IMR-90 (cell line): ENCODE measurements at regions not wholly inside any gene's neighbourhood (a gene's known extent, or its start where the extent isn't known, plus 50 kb on each side); places are given as distances from the start of the nearest gene placed in this dataset.

Source experiments
- ATAC-seq: fragments of 200-7000 bp; cut with Tn5 transposase; 2 replicates; pipeline ENCODE4 v1.9.1; 2020; ENCODE audit warnings: low read depth, mild to moderate bottlenecking, moderate library complexity
- BruUV-seq: library from RNA; stranded (reverse); fragments of 400-500 nt; replicated peaks from 2 replicates; lab custom pipeline; 2021; lab: Mats Ljungman, UMichigan
- CTCF ChIA-PET: fragments of 300-600 bp; formaldehyde crosslinking; extraction: SDS; loops from one replicate; lab custom pipeline; 2021; ENCODE audit warnings: antibody characterized with exemption; lab: Yijun Ruan, JAX
- POLR2A ChIA-PET: fragments of 300-600 bp; sonication (Branson Sonifier 250); formaldehyde crosslinking; loops from one replicate; lab custom pipeline; 2022; ENCODE audit warnings: antibody characterized with exemption; ENCODE audit not compliant: unreplicated experiment; lab: Charles Lee
- DNase-seq: peaks from one replicate; pipeline ENCODE4 v3.0.0; 2013
- H2AFZ ChIP-seq: replicated peaks from 2 replicates; pipeline ENCODE3; 2013; ENCODE audit warnings: low read length, mild to moderate bottlenecking; ENCODE audit not compliant: poor library complexity
- H2AK5ac ChIP-seq: 2 replicates; pipeline ENCODE4 v1.6.1; 2013; ENCODE audit warnings: low read depth, low read length, inconsistent platforms
- H2AK9ac ChIP-seq: replicated peaks from 2 replicates; pipeline ENCODE3; 2013; ENCODE audit warnings: mild to moderate bottlenecking, low read depth, low read length, moderate library complexity; ENCODE audit not compliant: poor library complexity
- H2BK120ac ChIP-seq: 2 replicates; pipeline ENCODE4 v1.6.1; 2013; ENCODE audit warnings: low read depth, low read length, inconsistent platforms
- H2BK15ac ChIP-seq: 3 replicates; pipeline ENCODE4 v1.6.1; 2013; ENCODE audit warnings: low read depth, low read length, inconsistent platforms
- H2BK20ac ChIP-seq: 2 replicates; pipeline ENCODE4 v1.6.1; 2013; ENCODE audit warnings: low read depth, mild to moderate bottlenecking, inconsistent platforms, low read length, moderate library complexity
- H2BK5ac ChIP-seq: 2 replicates; pipeline ENCODE4 v1.6.1; 2013; ENCODE audit warnings: mild to moderate bottlenecking, low read depth, low read length, inconsistent platforms; ENCODE audit not compliant: poor library complexity, severe bottlenecking
- H3K14ac ChIP-seq: replicated peaks from 2 replicates; pipeline ENCODE4 v1.6.1; 2013; ENCODE audit warnings: low read depth, low read length, inconsistent platforms
- H3K18ac ChIP-seq: 2 replicates; pipeline ENCODE4 v1.6.1; 2013; ENCODE audit warnings: low read depth, low read length, control low read depth
- H3K23ac ChIP-seq: 2 replicates; pipeline ENCODE4 v1.6.1; 2013; ENCODE audit warnings: low read depth, low read length, inconsistent platforms
- H3K27ac ChIP-seq: 2 replicates; pipeline ENCODE4 v1.5.1; 2013; ENCODE audit warnings: mild to moderate bottlenecking, control low read depth, low read length; ENCODE audit not compliant: insufficient read depth
- H3K27me3 ChIP-seq: 2 replicates; pipeline ENCODE4 v1.6.1; 2013; ENCODE audit warnings: low read length; ENCODE audit not compliant: control insufficient read depth, insufficient read depth
- H3K36me3 ChIP-seq: 2 replicates; pipeline ENCODE4 v1.6.1; 2013; ENCODE audit warnings: low read length, mixed read lengths; ENCODE audit not compliant: control insufficient read depth, insufficient read depth
- H3K4ac ChIP-seq: 2 replicates; pipeline ENCODE4 v1.6.1; 2013; ENCODE audit warnings: low read depth, low read length, inconsistent platforms
- H3K4me1 ChIP-seq: 2 replicates; pipeline ENCODE4 v1.6.1; 2013; ENCODE audit warnings: low read length, mixed read lengths; ENCODE audit not compliant: control insufficient read depth, insufficient read depth
- H3K4me2 ChIP-seq: 2 replicates; pipeline ENCODE4 v1.6.1; 2013; ENCODE audit warnings: low read depth, mild to moderate bottlenecking, control low read depth, low read length, moderate library complexity
- H3K4me3 ChIP-seq: 2 replicates; pipeline ENCODE4 v1.5.1; 2013; ENCODE audit warnings: low read depth, mild to moderate bottlenecking, control low read depth, low read length, moderate library complexity; ENCODE audit not compliant: insufficient read depth
- H3K56ac ChIP-seq: 2 replicates; pipeline ENCODE4 v1.6.1; 2013; ENCODE audit warnings: low read length, inconsistent platforms; ENCODE audit not compliant: insufficient read depth; ENCODE audit errors: extremely low read depth
- H3K79me1 ChIP-seq, 2 experiments: 2 replicates each; pipeline ENCODE4 v1.6.1; 2013; ENCODE audit warnings: low read length in 2 of 2, inconsistent platforms in 1 of 2, low read depth in 1 of 2
- H3K9ac ChIP-seq: 2 replicates; pipeline ENCODE4 v1.6.1; 2013; ENCODE audit warnings: low read depth, low read length, control low read depth
- H3K9me1 ChIP-seq: 2 replicates; pipeline ENCODE4 v1.6.1; 2013; ENCODE audit warnings: low read length, inconsistent platforms; ENCODE audit not compliant: insufficient read depth
- H3K9me3 ChIP-seq: 2 replicates; pipeline ENCODE4 v1.6.1; 2013; ENCODE audit warnings: low read length; ENCODE audit not compliant: control insufficient read depth, insufficient read depth
- H4K20me1 ChIP-seq: 2 replicates; pipeline ENCODE4 v1.6.1; 2013; ENCODE audit warnings: low read length, inconsistent platforms; ENCODE audit not compliant: insufficient read depth
- H4K5ac ChIP-seq: 2 replicates; pipeline ENCODE4 v1.6.1; 2013; ENCODE audit warnings: mild to moderate bottlenecking, low read depth, low read length, control low read depth
- H4K8ac ChIP-seq, 2 experiments: 2 replicates each; pipeline ENCODE4 v1.6.1; 2013; ENCODE audit warnings: low read depth in 2 of 2, low read length in 2 of 2, control low read depth in 1 of 2, inconsistent platforms in 1 of 2
- H4K91ac ChIP-seq: 2 replicates; pipeline ENCODE4 v1.6.1; 2013; ENCODE audit warnings: low read depth, low read length, inconsistent platforms; ENCODE audit not compliant: insufficient read depth
- CTCF ChIP-seq: conservative IDR thresholded peaks from 2 replicates; pipeline ENCODE4 v1.5.1; 2012; ENCODE audit warnings: mild to moderate bottlenecking, low read depth, low read length, improper control_type of control experiment
- FOS ChIP-seq: fragments of 150-350 bp; IDR thresholded peaks from 2 replicates; pipeline ENCODE4 v1.6.1; 2016; ENCODE audit warnings: low read depth, low read length
- MAFK ChIP-seq: IDR thresholded peaks from 2 replicates; pipeline ENCODE4 v1.6.1; 2012; ENCODE audit warnings: low read depth, low read length, improper control_type of control experiment
- RFX5 ChIP-seq: IDR thresholded peaks from 2 replicates; pipeline ENCODE4 v1.8.0; 2012; ENCODE audit warnings: low read depth, mild to moderate bottlenecking, low read length, moderate library complexity
- WGBS, 2 experiments: methylation state at CpG; one replicate each; pipeline versions ENCODE4 v1.1.5 to v1.1.7; 2013; ENCODE audit warnings: missing lambda C conversion rate in 2 of 2; ENCODE audit not compliant: insufficient read length in 1 of 2; ENCODE audit errors: extremely low coverage in 2 of 2; 5-methylcytosine and 5-hydroxymethylcytosine counted together
- dilution Hi-C: fragments of 300-500 bp; cut with HindIII; formaldehyde crosslinking; loops from one replicate; pipeline ENCODE4 v1.14.3; 2018; ENCODE audit warnings: low sequenced_read_pairs; ENCODE audit not compliant: unreplicated experiment
- in situ Hi-C: fragments of 300-500 bp; cut with MboI; formaldehyde crosslinking; loops from 3 replicates; pipeline ENCODE4 v1.14.3; 2019; ENCODE audit warnings: low sequenced_read_pairs, inconsistent platforms, mixed read lengths
- intact Hi-C: fragments of 100-400 bp; cut with micrococcal nuclease; formaldehyde crosslinking; loops from 2 replicates; pipeline ENCODE4 v1.10.0; 2022

- Histone ChIP-seq H3K4me2 (no peak overlapping the region), H3K9ac (no peak overlapping the region), H3K4me3 (no peak overlapping the region), H2BK5ac (no peak overlapping the region), H3K79me1 (no peaks in the 10 kb centered on the region), H3K4ac (no peak overlapping the region), H4K91ac (no peak overlapping the region), H3K27me3 (no peaks in the 10 kb centered on the region), H2BK120ac (no peak overlapping the region), H3K9me1 (no peaks in the 10 kb centered on the region), H3K36me3 (no peaks in the 10 kb centered on the region), H4K20me1 (no peaks in the 10 kb centered on the region), H2BK20ac (no peak overlapping the region), H2BK15ac (no peak overlapping the region), H4K8ac (no peak overlapping the region), H3K27ac (no peak overlapping the region), H3K4me1 (no peaks in the 10 kb centered on the region), H3K23ac (no peak overlapping the region), H2AFZ (no peak overlapping the region), H3K18ac (no peak overlapping the region), H4K5ac (no peak overlapping the region), H3K14ac (no peak overlapping the region), H2AK9ac (no peak overlapping the region), H3K56ac (no peak overlapping the region), H2AK5ac (no peak overlapping the region), H3K9me3 (no peaks in the 10 kb centered on the region)
- dilution Hi-C loops (no loop called here), in situ Hi-C loops (no loop called here), intact Hi-C loops (no loop called here)
- CTCF ChIA-PET = no interaction called here
- DNase-seq = no peak
- no peak for ATAC-seq
- POLR2A ChIA-PET = no interaction called here
- TF ChIP-seq CTCF = no peak
- no peak for TF ChIP-seq RFX5
- TF ChIP-seq FOS = no peak
- TF ChIP-seq MAFK = no peak
- WGBS, 2 experiments = 56% methylated on average over 6 of the region's 13 CpGs; no CpG with 5 or more reads in 1 of the 2 experiments
- no TSS peak for BruUV-seq
These were observed 104.5 kb downstream of the NXPE2 start for GRCh38 chr11:114782650-114783310.
